SU-DHL-6 (cell line): ENCODE measurements at regions not wholly inside any gene's neighbourhood (a gene's known extent, or its start where the extent isn't known, plus 50 kb on each side); places are given as distances from the start of the nearest gene placed in this dataset.

Source experiments
- H2AFZ ChIP-seq: fragments of 200-600 bp; sonication (generic); 2 replicates; pipeline ENCODE4 v1.6.1; 2014; ENCODE audit warnings: low read depth, mild to moderate bottlenecking, moderate library complexity, mixed read lengths, antibody characterized with exemption, low read length; ENCODE audit not compliant: severe bottlenecking
- H3F3A ChIP-seq: fragments of 200-600 bp; shearing (Covaris generic); 2 replicates; pipeline ENCODE4 v1.6.0; 2016; ENCODE audit warnings: antibody characterized with exemption, mild to moderate bottlenecking; ENCODE audit not compliant: insufficient read depth
- H3K27ac ChIP-seq: fragments of 200-600 bp; sonication (generic); 2 replicates; pipeline ENCODE4 v1.5.1; 2016; ENCODE audit warnings: low read depth, mild to moderate bottlenecking, low read length, moderate library complexity, mixed read lengths
- H3K27me3 ChIP-seq: fragments of 200-600 bp; sonication (generic), shearing (Covaris generic); 2 replicates; pipeline ENCODE4 v1.6.0; 2014; ENCODE audit warnings: mild to moderate bottlenecking, low read length
- H3K36me3 ChIP-seq: fragments of 200-600 bp; sonication (generic); 2 replicates; pipeline ENCODE4 v1.6.1; 2014; ENCODE audit warnings: mild to moderate bottlenecking, low read length, mixed read lengths
- H3K4me2 ChIP-seq: fragments of 300-600, 200-600 bp; shearing (Covaris generic), sonication (generic); 2 replicates; pipeline ENCODE4 v1.6.0; 2014; ENCODE audit warnings: low read length, low read depth, mild to moderate bottlenecking; ENCODE audit not compliant: poor library complexity, severe bottlenecking
- H3K4me3 ChIP-seq: fragments of 200-600 bp; sonication (generic); 2 replicates; pipeline ENCODE4 v1.5.1; 2014; ENCODE audit warnings: antibody characterized with exemption, low read length, mild to moderate bottlenecking, mixed read lengths; ENCODE audit not compliant: insufficient read depth, poor library complexity, severe bottlenecking
- H3K79me2 ChIP-seq: fragments of 200-600 bp; sonication (generic); 2 replicates; pipeline ENCODE4 v1.6.1; 2014; ENCODE audit warnings: mild to moderate bottlenecking, low read length, moderate library complexity; ENCODE audit not compliant: insufficient read depth
- H3K9ac ChIP-seq: fragments of 200-600 bp; sonication (generic); 2 replicates; pipeline ENCODE4 v1.7.0; 2014; ENCODE audit warnings: mild to moderate bottlenecking, low read length
- H3K9me2 ChIP-seq: fragments of 200-600 bp; sonication (generic); replicated peaks from 2 replicates; pipeline ENCODE4 v1.6.1; 2014; ENCODE audit warnings: low read length; ENCODE audit not compliant: insufficient read depth
- H3K9me3 ChIP-seq: fragments of 200-600 bp; sonication (generic); 2 replicates; pipeline ENCODE4 v1.6.1; 2014; ENCODE audit warnings: low read length, mixed read lengths; ENCODE audit not compliant: insufficient read depth
- H4K20me1 ChIP-seq: fragments of 200-600 bp; sonication (generic); 2 replicates; pipeline ENCODE4 v1.6.1; 2014; ENCODE audit warnings: low read depth, mild to moderate bottlenecking, antibody characterized with exemption, low read length, moderate library complexity, mixed read lengths
- EZH2phosphoT487 ChIP-seq: fragments of 200-600 bp; sonication (generic), shearing (Covaris generic); conservative IDR thresholded peaks from 2 replicates; pipeline ENCODE4 v1.6.1; 2018; ENCODE audit warnings: mild to moderate bottlenecking, antibody characterized with exemption, low read length, moderate library complexity, mixed read lengths
- TF ChIP-seq, protein P1 (sequence below): fragments of 200-600 bp; sonication (generic); IDR thresholded peaks from one replicate; pipeline ENCODE4 v1.5.1; 2017; ENCODE audit warnings: antibody characterized with exemption, mild to moderate bottlenecking, low read length, moderate library complexity; ENCODE audit not compliant: insufficient read depth, poor library complexity, severe bottlenecking

DNA sequence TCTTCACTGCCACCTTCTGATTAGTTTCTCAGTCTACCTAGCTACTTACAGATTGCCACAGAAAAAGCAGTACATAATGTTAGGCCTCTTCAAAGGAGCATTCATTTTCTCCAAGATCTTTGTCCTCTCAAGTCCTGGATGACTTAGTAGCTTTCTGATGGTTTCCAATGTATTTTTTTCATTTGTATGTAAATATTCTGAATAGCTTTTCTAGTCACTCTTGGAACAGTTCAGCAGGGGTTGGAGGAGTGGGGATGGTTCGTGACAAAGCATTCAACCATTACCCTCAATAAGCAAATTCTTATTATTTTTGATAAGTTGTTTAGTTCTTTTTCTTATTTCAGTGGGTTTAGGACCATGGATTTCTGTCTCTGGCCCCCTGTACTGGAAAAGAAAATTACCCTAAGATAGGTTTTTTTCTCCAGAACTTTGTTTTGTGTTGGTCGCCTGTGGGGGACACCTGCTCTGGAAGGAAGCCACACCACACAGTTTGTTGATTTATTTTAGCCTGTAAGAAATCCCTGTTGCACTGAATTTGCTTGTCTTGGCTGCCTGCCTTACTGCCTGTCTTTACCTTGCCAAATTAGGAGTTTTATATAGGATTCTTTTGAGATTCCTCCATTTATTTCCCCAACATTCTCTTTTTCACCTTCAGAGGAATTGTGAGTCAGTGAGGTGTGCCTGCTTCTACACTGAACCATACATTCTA, 247.9 kb downstream of the RFPL4B start:
- no peaks in the 10 kb centered on the region for H3K9me3 ChIP-seq
- TF ChIP-seq, protein P1, sequence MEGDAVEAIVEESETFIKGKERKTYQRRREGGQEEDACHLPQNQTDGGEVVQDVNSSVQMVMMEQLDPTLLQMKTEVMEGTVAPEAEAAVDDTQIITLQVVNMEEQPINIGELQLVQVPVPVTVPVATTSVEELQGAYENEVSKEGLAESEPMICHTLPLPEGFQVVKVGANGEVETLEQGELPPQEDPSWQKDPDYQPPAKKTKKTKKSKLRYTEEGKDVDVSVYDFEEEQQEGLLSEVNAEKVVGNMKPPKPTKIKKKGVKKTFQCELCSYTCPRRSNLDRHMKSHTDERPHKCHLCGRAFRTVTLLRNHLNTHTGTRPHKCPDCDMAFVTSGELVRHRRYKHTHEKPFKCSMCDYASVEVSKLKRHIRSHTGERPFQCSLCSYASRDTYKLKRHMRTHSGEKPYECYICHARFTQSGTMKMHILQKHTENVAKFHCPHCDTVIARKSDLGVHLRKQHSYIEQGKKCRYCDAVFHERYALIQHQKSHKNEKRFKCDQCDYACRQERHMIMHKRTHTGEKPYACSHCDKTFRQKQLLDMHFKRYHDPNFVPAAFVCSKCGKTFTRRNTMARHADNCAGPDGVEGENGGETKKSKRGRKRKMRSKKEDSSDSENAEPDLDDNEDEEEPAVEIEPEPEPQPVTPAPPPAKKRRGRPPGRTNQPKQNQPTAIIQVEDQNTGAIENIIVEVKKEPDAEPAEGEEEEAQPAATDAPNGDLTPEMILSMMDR, result no peak
- TF ChIP-seq EZH2phosphoT487, result no peak
- H3K9me2 ChIP-seq, result 0 out of 2 replicates have a peak, but pooled peaks cover 3% of the 10 kb centered on the region
- H4K20me1 ChIP-seq, result no peaks in the 10 kb centered on the region
- H3K9ac ChIP-seq, result no peak overlapping the region
- no peak overlapping the region for H3K27ac ChIP-seq
- H3K4me2 ChIP-seq, result no peak overlapping the region
- no peaks in the 10 kb centered on the region for H3K27me3 ChIP-seq
- no peak overlapping the region for H3K4me3 ChIP-seq
- no peaks in the 10 kb centered on the region for H3K79me2 ChIP-seq
- no peaks in the 10 kb centered on the region for H3F3A ChIP-seq
- no peaks in the 10 kb centered on the region for H3K36me3 ChIP-seq
- no peak overlapping the region for H2AFZ ChIP-seq

DNA sequence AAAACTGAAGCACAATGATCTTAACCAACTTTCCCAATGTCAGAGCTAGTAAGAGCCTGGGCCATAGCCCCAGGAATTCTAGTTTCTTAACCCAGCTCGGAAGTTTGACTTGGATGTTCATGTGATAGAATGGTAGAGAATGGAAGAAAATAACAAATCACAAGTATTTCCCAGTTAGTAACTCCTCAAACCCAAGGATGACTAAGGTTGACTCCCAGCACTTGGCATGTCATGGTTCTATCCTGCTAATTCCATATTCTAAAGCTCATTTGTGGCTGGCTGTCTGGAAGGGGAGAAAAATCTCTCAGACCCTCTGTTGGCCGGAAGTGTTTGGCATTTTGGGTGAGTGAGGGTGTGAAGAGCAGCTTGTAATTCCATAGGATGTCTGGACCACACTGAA, 248.7 kb downstream of the RFPL4B start:
- TF ChIP-seq EZH2phosphoT487, result no peak
- TF ChIP-seq, protein P1, result no peak
- H3K27me3 ChIP-seq, result no peaks in the 10 kb centered on the region
- H3K4me3 ChIP-seq, result no peak overlapping the region

DNA sequence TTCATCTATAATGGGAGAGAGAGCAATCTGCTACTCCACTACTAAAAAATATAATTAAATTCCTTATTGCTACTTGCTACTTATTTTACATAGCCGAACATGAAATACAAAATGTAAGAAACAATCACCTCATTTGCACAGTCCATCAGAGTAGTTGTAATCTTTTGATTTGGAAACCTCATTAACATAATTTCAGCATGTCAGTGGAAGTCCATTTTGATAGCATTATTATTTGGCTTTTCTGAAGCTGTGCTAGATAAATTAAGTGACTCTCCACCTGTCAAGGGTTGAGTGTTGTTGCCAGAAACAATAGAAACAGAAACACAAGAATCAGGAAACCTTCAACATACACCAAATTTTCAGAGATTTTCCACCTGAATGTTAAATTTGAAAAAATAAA, 250.0 kb downstream of the RFPL4B start:
- H2AFZ ChIP-seq, result no peak overlapping the region
- H3K36me3 ChIP-seq, result no peaks in the 10 kb centered on the region
- no peak overlapping the region for H3K27ac ChIP-seq
- no peaks in the 10 kb centered on the region for H4K20me1 ChIP-seq
- no peak overlapping the region for H3K4me3 ChIP-seq
- no peak overlapping the region for H3K9ac ChIP-seq
- H3K27me3 ChIP-seq, result no peaks in the 10 kb centered on the region
- H3K9me2 ChIP-seq, result 0 out of 2 replicates have a peak, but pooled peaks cover 3% of the 10 kb centered on the region
- no peaks in the 10 kb centered on the region for H3K79me2 ChIP-seq
- H3K4me2 ChIP-seq, result no peak overlapping the region
- no peaks in the 10 kb centered on the region for H3F3A ChIP-seq
- H3K9me3 ChIP-seq, result no peaks in the 10 kb centered on the region
- TF ChIP-seq EZH2phosphoT487, result no peak
- TF ChIP-seq, protein P1, result no peak

More for the DNA sequence above, 248.7 kb downstream of the RFPL4B start:
- H3F3A ChIP-seq, result no peaks in the 10 kb centered on the region
- H3K9me2 ChIP-seq, result 0 out of 2 replicates have a peak, but pooled peaks cover 3% of the 10 kb centered on the region
- no peak overlapping the region for H3K4me2 ChIP-seq
- H2AFZ ChIP-seq, result no peak overlapping the region
- H3K27ac ChIP-seq, result no peak overlapping the region
- H4K20me1 ChIP-seq, result no peaks in the 10 kb centered on the region
- H3K9ac ChIP-seq, result no peak overlapping the region
- no peaks in the 10 kb centered on the region for H3K36me3 ChIP-seq
- no peaks in the 10 kb centered on the region for H3K79me2 ChIP-seq
- no peaks in the 10 kb centered on the region for H3K9me3 ChIP-seq
